ENCODE measurements at regions not wholly inside any gene's neighbourhood (a gene's known extent, or its start where the extent isn't known, plus 50 kb on each side); places are given as distances from the start of the nearest gene placed in this dataset.

GRCh38 chr3:177320765-177321247 lies 123.5 kb upstream of the TBL1XR1 start:
- TF ChIP-seq CTCF (conservative IDR thresholded peaks at IDR 0.05; ENCODE audit: low read depth, low read length) (no peak), EZH2phosphoT487 (IDR thresholded peaks at IDR 0.05; ENCODE audit: borderline replicate concordance, low read length) (no peak), EZH2 (IDR thresholded peaks at IDR 0.05; ENCODE audit: low read length, unreplicated experiment) (no peak)

All from PC-3 (cell line).